ENCODE measurements at regions not wholly inside any gene's neighbourhood (a gene's known extent, or its start where the extent isn't known, plus 50 kb on each side); places are given as distances from the start of the nearest gene placed in this dataset.

- Histone ChIP-seq H3K18ac (ENCODE audit: insufficient read length, low read depth, low read length) (no peak overlapping the region), H3K79me1 (ENCODE audit: insufficient read depth, low read depth, low read length, poor library complexity, severe bottlenecking) (no peaks in the 10 kb centered on the region), H3T11ph (ENCODE audit: low read length) (no peak overlapping the region), H2BK120ac (ENCODE audit: low read depth, low read length, poor library complexity, severe bottlenecking) (no peak overlapping the region), H3K23me2 (ENCODE audit: insufficient read length, low read depth, low read length, poor library complexity, severe bottlenecking) (no peaks in the 10 kb centered on the region), H2BK15ac (ENCODE audit: low read depth, low read length) (no peak overlapping the region), H3K27me3 (ENCODE audit: insufficient read depth, low read length) (no peaks in the 10 kb centered on the region), H2BK20ac (ENCODE audit: low read depth, low read length, poor library complexity, severe bottlenecking) (no peak overlapping the region), H4K91ac (ENCODE audit: insufficient read length, low read depth, low read length) (no peak overlapping the region), H4K20me1 (ENCODE audit: control insufficient read depth, insufficient read depth, insufficient read length) (no peaks in the 10 kb centered on the region), H3K9ac (ENCODE audit: extremely low read depth, insufficient read length, low read length) (no peak overlapping the region), H3K23ac (ENCODE audit: insufficient read length, low read depth, low read length) (no peak overlapping the region), H2AFZ (ENCODE audit: low read length) (no peak overlapping the region), H3K14ac (ENCODE audit: insufficient read depth, low read length) (no peak overlapping the region), H2BK5ac (ENCODE audit: insufficient read length, low read length) (no peak overlapping the region), H2BK12ac (ENCODE audit: insufficient read length, low read depth, low read length) (no peak overlapping the region), H4K8ac (replicated peaks; ENCODE audit: insufficient read length, low read depth, low read length) (no peak overlapping the region), H3K79me2 (ENCODE audit: insufficient read depth, low read length) (no peaks in the 10 kb centered on the region), H3K4me2 (ENCODE audit: insufficient read depth, insufficient read length, low read length) (no peak overlapping the region), H3K9me3 (ENCODE audit: control insufficient read depth, low read depth, low read length) (no peaks in the 10 kb centered on the region), H2AK5ac (ENCODE audit: insufficient read length, low read length) (no peak overlapping the region), H3K56ac (ENCODE audit: insufficient read length, low read depth, low read length) (no peak overlapping the region), H3K4me1 (ENCODE audit: insufficient read depth, low read length) (no peaks in the 10 kb centered on the region), H3K4ac (ENCODE audit: low read depth, low read length) (no peak overlapping the region), H4K5ac (ENCODE audit: insufficient read length, low read depth, low read length) (no peak overlapping the region), H3K27ac (ENCODE audit: insufficient read length, low read depth, low read length) (no peak overlapping the region)
- H3K9me3 Mint-ChIP-seq: peaks cover 4 to 12% of the 10 kb centered on the region in 2 experiments; a peak in 3 of 5 replicates
- H3K4me1 Mint-ChIP-seq: no peaks in the 10 kb centered on the region
- no peaks in the 10 kb centered on the region for H3K27me3 Mint-ChIP-seq (ENCODE audit: low read depth)
- no peaks in the 10 kb centered on the region for H3K36me3 Mint-ChIP-seq (ENCODE audit: insufficient read depth in 1 of 3, low read depth in 3 of 3)
- DNase-seq: no peak
- TF ChIP-seq CTCF (conservative IDR thresholded peaks at IDR 0.05): no peak
- WGBS (ENCODE audit: extremely low coverage, insufficient read length, low lambda C conversion rate): no CpG with 5 or more reads among the region's 3 CpGs
- no peak overlapping the region for H3K4me3 Mint-ChIP-seq
- H3K27ac Mint-ChIP-seq: no peak overlapping the region
These were observed 443.1 kb downstream of the CCDC85A start for GRCh38 chr2:56626927-56627326.

Measured in H9 (cell line).